DOHH2 (cell line): ENCODE measurements at regions not wholly inside any gene's neighbourhood (a gene's known extent, or its start where the extent isn't known, plus 50 kb on each side); places are given as distances from the start of the nearest gene placed in this dataset.

Experiments used
- CTCF ChIP-seq: fragments of 200-600 bp; sonication (generic); IDR thresholded peaks from one replicate; pipeline ENCODE4 v1.5.1; 2014; ENCODE audit warnings: antibody characterized with exemption, mild to moderate bottlenecking, low read depth, low read length; ENCODE audit not compliant: poor library complexity, severe bottlenecking
- EZH2phosphoT487 ChIP-seq: fragments of 200-600 bp; sonication (generic); IDR thresholded peaks from 2 replicates; pipeline ENCODE4 v1.6.1; 2017; ENCODE audit warnings: borderline replicate concordance, mild to moderate bottlenecking, antibody characterized with exemption, low read length, moderate library complexity, mixed read lengths

- no peak for TF ChIP-seq CTCF
- TF ChIP-seq EZH2phosphoT487: no peak
These were observed 182.2 kb downstream of the WDR11 start for GRCh38 chr10:121033366-121033765.
